SK-N-SH (cell line): ENCODE measurements at regions not wholly inside any gene's neighbourhood (a gene's known extent, or its start where the extent isn't known, plus 50 kb on each side); places are given as distances from the start of the nearest gene placed in this dataset.

Experiments used
- CTCF ChIA-PET: fragments of 300-600, 350-600 bp; formaldehyde crosslinking; extraction: SDS; loops from one replicate; lab custom pipeline; 2021; lab: Yijun Ruan, JAX
- POLR2A ChIA-PET: fragments of 350-600 bp; sonication (Branson Sonifier 250); formaldehyde crosslinking; extraction: SDS; loops from one replicate; lab custom pipeline; 2020; ENCODE audit warnings: antibody characterized with exemption, inconsistent platforms; lab: Yijun Ruan, JAX
- DNase-seq: peaks from one replicate; pipeline ENCODE4 v3.0.0; 2012
- H2AFZ ChIP-seq: fragments of 200-600 bp; sonication (generic); 2 replicates; pipeline ENCODE4 v1.8.1; 2016; ENCODE audit warnings: antibody characterized with exemption, mild to moderate bottlenecking, low read depth
- H3F3A ChIP-seq: fragments of 200-600 bp; sonication (generic); replicated peaks from 2 replicates; pipeline ENCODE3; 2016; ENCODE audit warnings: antibody characterized with exemption, mild to moderate bottlenecking; ENCODE audit not compliant: insufficient read depth
- H3K27ac ChIP-seq, 2 experiments: fragments of 200-500 bp in 1 of 2; fragments of 200-600 bp in 1 of 2; sonication (Bioruptor generic) in 1 of 2; sonication (generic), shearing (Covaris generic) in 1 of 2; 2 replicates each; pipeline versions ENCODE4 v1.5.1 to v1.6.1; 2014 to 2016; ENCODE audit warnings: low read depth in 2 of 2, inconsistent platforms in 1 of 2, low read length in 1 of 2, mild to moderate bottlenecking in 1 of 2, mixed read lengths in 1 of 2
- H3K27me3 ChIP-seq: fragments of 200-600 bp; sonication (generic), shearing (Covaris generic); 2 replicates; pipeline ENCODE4 v1.6.1; 2016; ENCODE audit warnings: mixed run types; ENCODE audit not compliant: insufficient read depth
- H3K36me3 ChIP-seq, 2 experiments: fragments of 200-500 bp in 1 of 2; fragments of 200-600 bp in 1 of 2; sonication (Bioruptor generic) in 1 of 2; sonication (generic) in 1 of 2; replicated peaks in 1 of 2; 2 replicates each; pipeline versions ENCODE3 to v1.5.1; 2014 to 2016; ENCODE audit warnings: low read length in 1 of 2, mild to moderate bottlenecking in 1 of 2; ENCODE audit not compliant: insufficient read depth in 2 of 2, control insufficient read depth in 1 of 2
- H3K4me1 ChIP-seq, 2 experiments: fragments of 200-500 bp in 1 of 2; fragments of 200-600 bp in 1 of 2; sonication (Bioruptor generic) in 1 of 2; sonication (generic), shearing (Covaris generic) in 1 of 2; 2 replicates each; pipeline versions ENCODE4 v1.5.1 to v1.6.1; 2014 to 2016; ENCODE audit warnings: low read depth in 1 of 2, low read length in 1 of 2, mixed run types in 1 of 2; ENCODE audit not compliant: insufficient read depth in 2 of 2, control insufficient read depth in 1 of 2
- H3K4me2 ChIP-seq: fragments of 200-600 bp; sonication (generic), shearing (Covaris generic); 2 replicates; pipeline ENCODE4 v1.6.1; 2017; ENCODE audit warnings: mixed run types
- H3K4me3 ChIP-seq, 2 experiments: fragments of 200-500 bp in 1 of 2; fragments of 200-600 bp in 1 of 2; sonication (Bioruptor generic) in 1 of 2; sonication (generic), shearing (Covaris generic) in 1 of 2; 2 replicates each; pipeline versions ENCODE4 v1.5.1 to v1.8.1; 2014 to 2016; ENCODE audit warnings: low read depth in 2 of 2, inconsistent platforms in 1 of 2, low read length in 1 of 2, mild to moderate bottlenecking in 1 of 2, mixed read lengths in 1 of 2, moderate library complexity in 1 of 2
- H3K79me2 ChIP-seq: fragments of 200-600 bp; sonication (generic); 2 replicates; pipeline ENCODE4 v1.8.1; 2017; ENCODE audit warnings: mild to moderate bottlenecking; ENCODE audit not compliant: insufficient read depth
- H3K9ac ChIP-seq: fragments of 200-600 bp; sonication (generic); 2 replicates; pipeline ENCODE4 v1.6.1; 2017; ENCODE audit warnings: mixed run types
- H3K9me2 ChIP-seq: fragments of 200-600 bp; sonication (generic); 2 replicates; pipeline ENCODE4 v1.6.1; 2017; ENCODE audit warnings: mixed run types
- H3K9me3 ChIP-seq: fragments of 200-600 bp; sonication (generic); 2 replicates; pipeline ENCODE4 v1.6.1; 2017; ENCODE audit warnings: mixed run types, mild to moderate bottlenecking, moderate library complexity
- H4K20me1 ChIP-seq: fragments of 200-600 bp; sonication (generic); 2 replicates; pipeline ENCODE4 v1.6.1; 2017; ENCODE audit warnings: mild to moderate bottlenecking, mixed run types; ENCODE audit not compliant: insufficient read depth
- CHD2 ChIP-seq: fragments of 150-350 bp; IDR thresholded peaks from 2 replicates; pipeline ENCODE4 v1.6.1; 2018; ENCODE audit warnings: low read length; ENCODE audit not compliant: partially characterized antibody
- EZH2phosphoT487 ChIP-seq: fragments of 200-600 bp; sonication (generic); IDR thresholded peaks from 2 replicates; pipeline ENCODE4 v1.6.1; 2017; ENCODE audit warnings: low read depth, mixed run types, mild to moderate bottlenecking, antibody characterized with exemption, moderate library complexity, borderline replicate concordance
- FOSL2 ChIP-seq: IDR thresholded peaks from 2 replicates; pipeline ENCODE4 v1.4.0; 2012; ENCODE audit warnings: low read depth, mild to moderate bottlenecking, moderate library complexity, borderline replicate concordance
- FOXJ3 ChIP-seq: sonication (generic); formaldehyde crosslinking; IDR thresholded peaks from 2 replicates; pipeline ENCODE4 v1.5.1; 2020; ENCODE audit warnings: mild to moderate bottlenecking, missing genetic modification reagents
- FOXM1 ChIP-seq: IDR thresholded peaks from 2 replicates; pipeline ENCODE4 v1.4.0; 2012; ENCODE audit warnings: low read depth, mild to moderate bottlenecking
- GATA2 ChIP-seq: sonication (generic); formaldehyde crosslinking; IDR thresholded peaks from 2 replicates; pipeline ENCODE4 v1.5.0; 2020; ENCODE audit warnings: mild to moderate bottlenecking, missing genetic modification reagents
- JUND ChIP-seq: IDR thresholded peaks from 2 replicates; pipeline ENCODE4 v1.4.0; 2012
- MEF2A ChIP-seq: IDR thresholded peaks from 2 replicates; pipeline ENCODE4 v1.4.0; 2012; ENCODE audit warnings: low read depth, borderline replicate concordance
- NFIC ChIP-seq: IDR thresholded peaks from 2 replicates; pipeline ENCODE4 v1.4.0; 2012; ENCODE audit warnings: borderline replicate concordance
- NRF1 ChIP-seq: IDR thresholded peaks from 2 replicates; pipeline ENCODE4 v1.6.1; 2012; ENCODE audit warnings: low read depth, mild to moderate bottlenecking, low read length
- RFX5 ChIP-seq: IDR thresholded peaks from 2 replicates; pipeline ENCODE4 v1.6.1; 2012; ENCODE audit warnings: mild to moderate bottlenecking, improper control_type of control experiment, low read length
- RXRA ChIP-seq: IDR thresholded peaks from 2 replicates; pipeline ENCODE4 v1.4.0; 2012; ENCODE audit warnings: low read depth, mild to moderate bottlenecking, borderline replicate concordance
- SIN3A ChIP-seq: IDR thresholded peaks from 2 replicates; pipeline ENCODE4 v1.6.1; 2012; ENCODE audit warnings: low read depth, mild to moderate bottlenecking, low read length, moderate library complexity, borderline replicate concordance
- TCF12 ChIP-seq: IDR thresholded peaks from 2 replicates; pipeline ENCODE4 v1.4.0; 2012
- TEAD4 ChIP-seq: IDR thresholded peaks from 2 replicates; pipeline ENCODE4 v1.4.0; 2012; ENCODE audit warnings: mild to moderate bottlenecking, borderline replicate concordance; ENCODE audit not compliant: insufficient read depth
- WGBS: methylation state at CpG from one replicate; pipeline ENCODE4 v1.1.6; 2017; ENCODE audit warnings: low lambda C conversion rate; 5-methylcytosine and 5-hydroxymethylcytosine counted together
- TF ChIP-seq, protein P1 (sequence below): fragments of 200-600 bp; sonication (generic); IDR thresholded peaks from 2 replicates; pipeline ENCODE4 v1.6.1; 2017; ENCODE audit warnings: antibody characterized with exemption, mild to moderate bottlenecking, moderate library complexity
- TF ChIP-seq, protein P2 (sequence below): IDR thresholded peaks from 2 replicates; pipeline ENCODE4; 2012
- TF ChIP-seq, protein P3 (sequence below): IDR thresholded peaks from 2 replicates; pipeline ENCODE4 v1.6.1; 2012; ENCODE audit warnings: mild to moderate bottlenecking, low read depth, low read length, moderate library complexity
- TF ChIP-seq, protein P4 (sequence below): IDR thresholded peaks from 2 replicates; pipeline ENCODE4 v1.4.0; 2012; ENCODE audit warnings: low read depth, borderline replicate concordance

DNA sequence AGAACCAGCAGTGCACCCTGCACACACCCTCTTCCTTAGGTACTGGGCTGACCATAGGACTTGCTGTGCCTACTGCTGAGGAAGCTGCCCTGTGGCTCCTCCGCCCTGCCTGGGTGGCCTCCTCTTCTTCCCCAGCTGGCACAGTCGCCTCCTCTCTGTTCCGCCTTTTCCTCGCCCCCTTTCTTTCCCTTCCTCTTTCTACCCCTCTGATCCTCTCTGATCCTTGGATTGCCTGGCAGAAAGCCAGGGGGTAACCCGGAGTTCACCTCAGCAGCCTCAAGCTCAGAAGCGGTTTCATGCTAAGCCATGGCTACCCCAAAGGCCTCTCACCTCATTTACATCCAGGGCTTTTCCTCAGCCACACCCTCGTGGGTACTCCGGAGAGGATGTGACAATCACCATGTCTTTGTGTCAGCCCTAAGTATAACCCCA lies 136.2 kb downstream of the SMIM20 start:
- Histone ChIP-seq H3K9me2 (no peaks in the 10 kb centered on the region), H3F3A (no peaks in the 10 kb centered on the region), H3K4me3 (no peak overlapping the region), H3K9ac (no peak overlapping the region), H3K27me3 (no peaks in the 10 kb centered on the region; the same call in 1 of the 2 replicates), H3K27ac (no peak overlapping the region), H4K20me1 (no peaks in the 10 kb centered on the region), H3K4me2 (no peak overlapping the region), H3K4me1 (peaks cover 0 to 11% of the 10 kb centered on the region in 2 experiments; a peak in 1 of 4 replicates), H3K79me2 (no peaks in the 10 kb centered on the region)
- POLR2A ChIA-PET: no interaction called here
- CTCF ChIA-PET: interaction anchor here (0.8 to 1.4 kb wide), 4 partner anchors 12 to 95 kb away, joined by 3 to 5 read pairs (median 4); no protein-coding TSS in a partner anchor
- TF ChIP-seq FOSL2 (no peak), SIN3A (no peak), TCF12 (no peak), CHD2 (no peak), MEF2A (no peak)
- TF ChIP-seq, all 33 proteins: peak for 0
- Histone ChIP-seq H2AFZ (no peak overlapping the region), H3K36me3 (no peaks in the 10 kb centered on the region), H3K9me3 (no peaks in the 10 kb centered on the region)
- 57% methylated on average over 8 of the region's 8 CpGs for WGBS
- DNase-seq: no peak

DNA sequence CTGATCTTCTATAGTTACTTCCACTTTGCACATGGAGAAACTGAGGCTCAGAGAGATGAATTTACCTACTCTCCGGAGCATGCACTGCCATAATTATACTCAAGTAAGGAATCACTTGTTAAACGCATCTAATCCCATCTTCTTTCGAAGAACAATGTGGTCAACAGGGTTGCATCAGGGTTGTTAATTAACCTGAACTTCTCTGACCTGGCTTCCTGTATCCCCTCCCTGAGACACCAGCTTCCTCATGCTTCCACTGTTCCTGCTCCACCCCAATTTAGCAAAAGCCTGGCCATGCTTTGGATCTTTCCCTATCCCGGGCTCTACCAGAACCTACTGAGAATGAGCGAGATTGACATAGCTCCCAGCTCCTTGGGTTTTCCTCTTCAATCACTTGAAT lies 136.7 kb downstream of the SMIM20 start:
- no peaks in the 10 kb centered on the region for H3K79me2 ChIP-seq
- H2AFZ ChIP-seq: no peak overlapping the region
- no peaks in the 10 kb centered on the region for H3K9me3 ChIP-seq
- DNase-seq: no peak
- no peaks in the 10 kb centered on the region for H3K9me2 ChIP-seq
- no peaks in the 10 kb centered on the region for H3K36me3 ChIP-seq
- H3K27ac ChIP-seq: no peak overlapping the region
- ChIA-PET CTCF (interaction anchor here (0.8 to 1.6 kb wide), 5 partner anchors 17 to 96 kb away, joined by 3 to 6 read pairs (median 4); no protein-coding TSS in a partner anchor), POLR2A (no interaction called here)
- no peaks in the 10 kb centered on the region; the same call in 1 of the 2 replicates for H3K27me3 ChIP-seq
- peaks cover 0 to 11% of the 10 kb centered on the region in 2 experiments; a peak in 1 of 4 replicates for H3K4me1 ChIP-seq
- H3K4me2 ChIP-seq: no peak overlapping the region
- no peaks in the 10 kb centered on the region for H3F3A ChIP-seq
- 79% methylated on average over 5 of the region's 5 CpGs for WGBS
- H3K4me3 ChIP-seq: no peak overlapping the region
- H4K20me1 ChIP-seq: no peaks in the 10 kb centered on the region
- no peak overlapping the region for H3K9ac ChIP-seq
- no peak for TF ChIP-seq FOXM1
- TF ChIP-seq, protein P1, sequence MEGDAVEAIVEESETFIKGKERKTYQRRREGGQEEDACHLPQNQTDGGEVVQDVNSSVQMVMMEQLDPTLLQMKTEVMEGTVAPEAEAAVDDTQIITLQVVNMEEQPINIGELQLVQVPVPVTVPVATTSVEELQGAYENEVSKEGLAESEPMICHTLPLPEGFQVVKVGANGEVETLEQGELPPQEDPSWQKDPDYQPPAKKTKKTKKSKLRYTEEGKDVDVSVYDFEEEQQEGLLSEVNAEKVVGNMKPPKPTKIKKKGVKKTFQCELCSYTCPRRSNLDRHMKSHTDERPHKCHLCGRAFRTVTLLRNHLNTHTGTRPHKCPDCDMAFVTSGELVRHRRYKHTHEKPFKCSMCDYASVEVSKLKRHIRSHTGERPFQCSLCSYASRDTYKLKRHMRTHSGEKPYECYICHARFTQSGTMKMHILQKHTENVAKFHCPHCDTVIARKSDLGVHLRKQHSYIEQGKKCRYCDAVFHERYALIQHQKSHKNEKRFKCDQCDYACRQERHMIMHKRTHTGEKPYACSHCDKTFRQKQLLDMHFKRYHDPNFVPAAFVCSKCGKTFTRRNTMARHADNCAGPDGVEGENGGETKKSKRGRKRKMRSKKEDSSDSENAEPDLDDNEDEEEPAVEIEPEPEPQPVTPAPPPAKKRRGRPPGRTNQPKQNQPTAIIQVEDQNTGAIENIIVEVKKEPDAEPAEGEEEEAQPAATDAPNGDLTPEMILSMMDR: no peak
- TF ChIP-seq, protein P2, sequence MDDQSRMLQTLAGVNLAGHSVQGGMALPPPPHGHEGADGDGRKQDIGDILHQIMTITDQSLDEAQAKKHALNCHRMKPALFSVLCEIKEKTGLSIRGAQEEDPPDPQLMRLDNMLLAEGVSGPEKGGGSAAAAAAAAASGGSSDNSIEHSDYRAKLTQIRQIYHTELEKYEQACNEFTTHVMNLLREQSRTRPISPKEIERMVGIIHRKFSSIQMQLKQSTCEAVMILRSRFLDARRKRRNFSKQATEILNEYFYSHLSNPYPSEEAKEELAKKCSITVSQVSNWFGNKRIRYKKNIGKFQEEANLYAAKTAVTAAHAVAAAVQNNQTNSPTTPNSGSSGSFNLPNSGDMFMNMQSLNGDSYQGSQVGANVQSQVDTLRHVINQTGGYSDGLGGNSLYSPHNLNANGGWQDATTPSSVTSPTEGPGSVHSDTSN: no peak
- no peak for TF ChIP-seq RFX5
- no peak for TF ChIP-seq NFIC
- no peak for TF ChIP-seq GATA2
- no peak for TF ChIP-seq JUND
- no peak for TF ChIP-seq NRF1
- TF ChIP-seq MEF2A: no peak
- TF ChIP-seq, protein P3, sequence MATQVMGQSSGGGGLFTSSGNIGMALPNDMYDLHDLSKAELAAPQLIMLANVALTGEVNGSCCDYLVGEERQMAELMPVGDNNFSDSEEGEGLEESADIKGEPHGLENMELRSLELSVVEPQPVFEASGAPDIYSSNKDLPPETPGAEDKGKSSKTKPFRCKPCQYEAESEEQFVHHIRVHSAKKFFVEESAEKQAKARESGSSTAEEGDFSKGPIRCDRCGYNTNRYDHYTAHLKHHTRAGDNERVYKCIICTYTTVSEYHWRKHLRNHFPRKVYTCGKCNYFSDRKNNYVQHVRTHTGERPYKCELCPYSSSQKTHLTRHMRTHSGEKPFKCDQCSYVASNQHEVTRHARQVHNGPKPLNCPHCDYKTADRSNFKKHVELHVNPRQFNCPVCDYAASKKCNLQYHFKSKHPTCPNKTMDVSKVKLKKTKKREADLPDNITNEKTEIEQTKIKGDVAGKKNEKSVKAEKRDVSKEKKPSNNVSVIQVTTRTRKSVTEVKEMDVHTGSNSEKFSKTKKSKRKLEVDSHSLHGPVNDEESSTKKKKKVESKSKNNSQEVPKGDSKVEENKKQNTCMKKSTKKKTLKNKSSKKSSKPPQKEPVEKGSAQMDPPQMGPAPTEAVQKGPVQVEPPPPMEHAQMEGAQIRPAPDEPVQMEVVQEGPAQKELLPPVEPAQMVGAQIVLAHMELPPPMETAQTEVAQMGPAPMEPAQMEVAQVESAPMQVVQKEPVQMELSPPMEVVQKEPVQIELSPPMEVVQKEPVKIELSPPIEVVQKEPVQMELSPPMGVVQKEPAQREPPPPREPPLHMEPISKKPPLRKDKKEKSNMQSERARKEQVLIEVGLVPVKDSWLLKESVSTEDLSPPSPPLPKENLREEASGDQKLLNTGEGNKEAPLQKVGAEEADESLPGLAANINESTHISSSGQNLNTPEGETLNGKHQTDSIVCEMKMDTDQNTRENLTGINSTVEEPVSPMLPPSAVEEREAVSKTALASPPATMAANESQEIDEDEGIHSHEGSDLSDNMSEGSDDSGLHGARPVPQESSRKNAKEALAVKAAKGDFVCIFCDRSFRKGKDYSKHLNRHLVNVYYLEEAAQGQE: no peak
- no peak for TF ChIP-seq TCF12
- no peak for TF ChIP-seq RXRA
- no peak for TF ChIP-seq TEAD4
- TF ChIP-seq, protein P4, sequence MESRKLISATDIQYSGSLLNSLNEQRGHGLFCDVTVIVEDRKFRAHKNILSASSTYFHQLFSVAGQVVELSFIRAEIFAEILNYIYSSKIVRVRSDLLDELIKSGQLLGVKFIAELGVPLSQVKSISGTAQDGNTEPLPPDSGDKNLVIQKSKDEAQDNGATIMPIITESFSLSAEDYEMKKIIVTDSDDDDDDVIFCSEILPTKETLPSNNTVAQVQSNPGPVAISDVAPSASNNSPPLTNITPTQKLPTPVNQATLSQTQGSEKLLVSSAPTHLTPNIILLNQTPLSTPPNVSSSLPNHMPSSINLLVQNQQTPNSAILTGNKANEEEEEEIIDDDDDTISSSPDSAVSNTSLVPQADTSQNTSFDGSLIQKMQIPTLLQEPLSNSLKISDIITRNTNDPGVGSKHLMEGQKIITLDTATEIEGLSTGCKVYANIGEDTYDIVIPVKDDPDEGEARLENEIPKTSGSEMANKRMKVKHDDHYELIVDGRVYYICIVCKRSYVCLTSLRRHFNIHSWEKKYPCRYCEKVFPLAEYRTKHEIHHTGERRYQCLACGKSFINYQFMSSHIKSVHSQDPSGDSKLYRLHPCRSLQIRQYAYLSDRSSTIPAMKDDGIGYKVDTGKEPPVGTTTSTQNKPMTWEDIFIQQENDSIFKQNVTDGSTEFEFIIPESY: no peak
- TF ChIP-seq FOXJ3 (CRISPR knock-in tag): no peak
- no peak for TF ChIP-seq EZH2phosphoT487
- TF ChIP-seq, all 33 proteins: peak for 0
